ENCODE measurements at regions not wholly inside any gene's neighbourhood (a gene's known extent, or its start where the extent isn't known, plus 50 kb on each side); places are given as distances from the start of the nearest gene placed in this dataset.
A peak's percentile ranks its signal among the peaks of the same experiment; 100 is the strongest.

DNA sequence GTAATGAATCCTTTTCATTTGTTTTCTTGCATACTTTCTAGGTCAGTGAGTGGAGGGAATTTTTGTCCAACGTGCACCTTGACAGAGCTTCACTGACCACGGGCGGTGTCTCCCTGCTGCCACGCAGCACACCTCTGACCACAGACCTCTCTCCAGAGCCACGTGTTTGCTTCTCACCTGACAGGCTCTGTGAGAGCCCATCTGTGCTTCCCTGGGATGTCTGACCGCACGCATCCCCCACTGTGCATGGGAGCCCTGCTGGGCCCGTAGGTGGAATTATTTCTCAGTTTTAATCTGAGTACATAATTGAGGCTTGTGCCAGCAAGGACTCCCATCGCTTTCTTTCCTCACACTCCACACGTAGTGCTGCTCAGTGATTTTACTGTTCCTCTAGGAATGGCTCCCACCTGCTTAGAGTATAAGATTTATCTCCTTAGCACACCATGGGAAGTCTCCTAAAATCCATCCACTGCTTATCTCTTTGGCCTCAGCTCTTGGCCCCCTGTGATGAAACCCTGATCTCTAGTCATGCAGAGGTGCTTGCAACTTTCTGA lies 482.6 kb downstream of the TSN start:
- no peak for DNase-seq

GRCh38 chr2:122239440-122239839 lies 484.0 kb downstream of the TSN start:
- DNase-seq = no peak

DNA sequence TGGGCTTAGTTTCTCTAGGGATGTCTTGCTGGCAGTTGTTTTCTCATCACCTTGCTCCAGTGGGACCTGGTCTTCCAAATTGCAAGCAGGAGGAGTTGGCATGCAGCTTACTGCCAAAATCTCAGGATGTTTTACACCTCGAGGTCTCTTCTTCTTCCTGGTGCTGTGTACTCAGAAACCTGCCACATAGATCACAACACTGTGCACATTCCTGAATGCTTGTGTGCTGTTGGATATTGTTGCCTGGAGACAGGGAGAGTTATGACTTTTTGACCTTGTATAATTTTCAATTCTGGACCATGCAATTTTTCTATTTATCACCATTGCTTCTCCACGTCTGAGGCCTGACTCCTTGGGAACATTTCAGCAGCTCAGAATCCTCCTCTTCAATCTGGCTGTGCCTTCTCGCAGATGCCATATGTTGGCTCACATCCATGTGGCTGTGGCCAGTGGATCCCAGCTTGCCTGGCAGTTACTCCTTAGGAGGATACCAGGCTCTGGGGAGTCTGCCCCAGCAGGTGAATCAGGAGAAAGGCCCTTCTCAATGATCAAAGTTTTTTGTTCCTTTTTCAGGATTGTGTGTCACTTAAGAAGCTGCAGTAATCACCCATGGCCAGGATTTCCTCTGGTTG lies 489.3 kb downstream of the TSN start:
- DNase-seq = no peak

GRCh38 chr2:122249673-122250072 lies 494.2 kb downstream of the TSN start:
- DNase-seq = no peak

- DNase-seq = no peak
Measured at GRCh38 chr2:122251158-122251557, 495.7 kb downstream of the TSN start.

DNA sequence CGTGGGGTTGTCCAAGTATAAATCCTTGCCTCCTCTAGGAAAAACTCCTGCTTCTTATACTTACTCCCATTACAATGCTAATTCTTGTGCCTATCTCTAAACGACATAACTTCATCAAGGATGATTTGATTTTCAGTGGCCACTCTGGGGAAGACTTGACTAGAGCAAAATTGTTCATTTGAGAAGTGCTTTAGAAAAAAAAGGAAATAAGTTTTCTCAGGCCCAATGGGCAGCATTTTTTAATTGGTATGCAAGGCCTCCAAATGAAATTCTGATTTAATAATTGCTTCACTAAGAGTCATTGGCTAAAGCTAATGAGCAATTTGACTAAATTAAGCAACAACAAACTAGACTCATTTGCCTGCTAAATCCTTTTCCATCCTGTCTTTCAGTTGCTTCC lies 496.1 kb downstream of the TSN start:
- no peak for DNase-seq

DNA sequence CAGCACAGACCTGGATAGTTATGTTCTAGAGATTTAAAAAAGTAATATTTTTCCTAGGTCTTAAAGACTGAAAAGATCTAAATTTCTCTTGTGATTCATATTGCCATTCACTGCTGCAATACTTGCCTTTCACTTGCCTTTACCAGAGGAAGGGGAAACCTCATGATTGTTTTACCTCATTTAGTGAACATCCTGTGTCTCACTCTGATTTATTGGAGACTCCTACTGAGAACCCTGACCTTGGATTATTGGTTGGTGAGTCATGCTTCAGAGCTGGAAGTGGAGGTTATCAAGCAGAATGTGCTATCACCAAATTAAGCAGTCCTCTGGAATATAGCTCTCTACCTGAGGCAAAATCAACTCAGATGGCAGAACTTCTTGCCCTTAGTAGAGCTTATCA lies 500.5 kb downstream of the TSN start:
- peak; percentile 55 for DNase-seq

- DNase-seq = peak; percentile 2
Measured at GRCh38 chr2:122261911-122262310, 506.5 kb downstream of the TSN start.

GRCh38 chr2:122263746-122264145 lies 508.3 kb downstream of the TSN start:
- DNase-seq = no peak

GRCh38 chr2:122266636-122267035 lies 511.2 kb downstream of the TSN start:
- no peak for DNase-seq

DNA sequence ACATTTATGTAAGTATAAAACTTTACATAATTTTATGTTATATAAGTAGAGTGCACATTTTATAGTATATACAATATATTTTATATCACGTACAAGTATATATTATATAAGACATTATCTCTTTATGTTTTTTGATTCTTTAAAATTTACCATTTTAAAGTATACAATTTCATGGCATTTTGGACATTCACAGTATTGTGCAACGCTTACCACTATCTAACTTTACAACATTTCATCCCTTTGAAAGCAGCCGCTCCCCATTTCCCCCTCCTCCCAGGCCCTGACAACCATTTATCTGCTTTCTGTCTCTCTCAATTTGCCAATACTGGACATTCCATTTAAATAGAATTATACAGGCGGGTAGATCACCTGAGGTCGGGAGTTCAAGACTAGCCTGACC lies 512.5 kb downstream of the TSN start:
- DNase-seq = no peak

- DNase-seq = no peak
Measured at GRCh38 chr2:122273785-122274419, 518.5 kb downstream of the TSN start.

GRCh38 chr2:122277956-122278355 lies 522.5 kb downstream of the TSN start:
- no peak for DNase-seq

- peak; percentile 6 for DNase-seq
Measured at GRCh38 chr2:122300758-122301157, 545.3 kb downstream of the TSN start.

GRCh38 chr2:122307763-122308162 lies 552.3 kb downstream of the TSN start:
- no peak for DNase-seq

DNA sequence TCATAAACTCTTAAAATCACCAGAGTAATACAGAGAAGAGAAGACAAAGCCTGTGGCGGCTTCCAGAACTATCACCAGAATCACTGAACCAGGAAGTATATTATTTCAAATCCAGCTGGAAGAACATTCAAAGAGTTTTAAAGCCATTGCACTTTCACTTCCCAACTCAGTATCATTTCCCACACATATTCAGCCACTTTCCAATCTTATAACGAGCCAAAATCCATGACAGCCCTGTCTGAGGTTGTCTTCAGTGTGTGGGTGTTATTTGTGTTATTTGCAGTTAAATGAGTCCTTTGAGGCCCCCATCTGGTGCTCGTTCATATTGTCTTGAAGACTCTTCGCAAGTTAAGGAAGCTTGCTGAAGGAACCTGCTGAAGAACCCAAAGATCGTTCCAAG lies 559.9 kb downstream of the TSN start:
- DNase-seq = no peak

- no peak for DNase-seq
Measured at GRCh38 chr2:122319539-122320132, 564.2 kb downstream of the TSN start.

- no peak for DNase-seq
Measured at GRCh38 chr2:122322815-122323214, 567.4 kb downstream of the TSN start.

DNA sequence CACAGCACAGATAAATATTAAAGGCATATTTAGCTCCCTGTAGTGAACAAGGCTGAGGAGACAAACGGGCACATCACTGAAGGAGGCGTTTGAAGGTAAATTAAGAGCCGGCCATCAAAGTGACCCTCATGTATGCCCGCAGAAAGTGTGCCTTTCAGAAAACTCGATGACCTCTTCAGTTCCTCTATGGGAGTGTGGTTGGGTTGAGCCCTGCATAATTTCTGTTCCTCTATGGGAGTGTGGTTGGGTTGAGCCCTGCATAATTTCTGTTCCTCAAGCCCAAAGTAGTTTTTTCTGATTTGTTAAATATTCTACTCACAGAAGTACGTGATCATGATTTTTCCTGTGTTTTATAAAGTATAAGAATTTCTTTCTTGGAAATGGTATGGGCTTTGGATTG lies 568.5 kb downstream of the TSN start:
- no peak for DNase-seq

DNA sequence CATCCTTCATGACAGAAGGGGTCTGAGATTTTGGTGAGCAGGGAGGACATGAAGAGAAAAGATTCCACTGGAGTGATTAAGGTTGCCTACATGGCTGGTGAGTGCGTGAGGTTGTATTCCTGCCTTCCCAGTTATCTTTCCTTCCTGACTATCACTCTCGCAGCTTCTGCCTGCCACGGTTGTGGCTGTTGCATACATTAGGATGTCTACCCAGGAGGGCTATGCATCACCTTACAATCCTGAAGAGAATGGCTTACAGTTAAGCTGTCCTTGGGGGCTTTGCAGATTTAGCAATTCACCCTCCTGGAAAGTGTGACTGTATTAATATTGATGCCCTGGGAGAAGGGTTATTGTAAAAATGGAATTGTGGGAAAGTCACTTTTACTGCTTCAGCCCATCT lies 571.0 kb downstream of the TSN start:
- no peak for DNase-seq

DNA sequence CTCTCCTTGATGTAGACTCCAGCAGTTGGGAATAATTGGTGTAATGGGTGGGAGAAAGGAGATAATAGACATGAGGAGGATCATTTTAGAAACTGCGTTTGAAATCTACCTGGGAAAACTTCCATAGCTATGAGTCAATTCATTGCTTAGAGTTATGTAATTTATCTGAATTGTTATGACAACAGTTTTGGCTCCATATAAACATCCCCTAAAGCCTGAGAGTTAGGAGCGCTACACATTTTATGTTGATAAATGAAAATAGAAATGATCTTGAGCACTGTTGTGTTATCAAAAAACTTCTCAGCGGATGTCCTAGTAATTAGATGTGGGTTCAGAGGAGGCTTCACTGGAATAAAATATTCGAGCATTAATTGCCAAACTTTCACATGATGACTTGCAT lies 573.4 kb downstream of the TSN start:
- no peak for DNase-seq

- no peak for DNase-seq
Measured at GRCh38 chr2:122329278-122329677, 573.8 kb downstream of the TSN start.

DNA sequence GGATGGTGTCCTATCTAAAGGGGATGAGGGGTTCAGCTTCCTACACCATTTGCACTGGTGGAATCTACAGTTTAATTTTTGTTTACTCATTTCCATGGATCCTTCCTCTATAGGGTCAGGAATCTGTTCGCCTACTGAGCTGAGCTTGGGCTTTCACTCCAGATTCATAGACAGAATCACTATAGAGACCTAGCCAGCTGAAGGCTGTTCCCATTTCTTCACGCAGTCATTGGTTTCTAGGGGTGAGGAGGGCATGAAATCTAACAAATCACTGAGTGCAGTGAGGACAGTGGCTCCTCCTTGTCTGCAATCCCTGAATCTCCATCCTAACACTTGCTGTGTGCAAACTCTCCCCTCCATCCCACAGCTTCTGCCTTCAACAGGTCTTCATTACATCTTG lies 578.5 kb downstream of the TSN start:
- no peak for DNase-seq

GRCh38 chr2:122338000-122338399 lies 582.5 kb downstream of the TSN start:
- DNase-seq = no peak
